Neuron (in vitro differentiated cells): ENCODE measurements at regions not wholly inside any gene's neighbourhood (a gene's known extent, or its start where the extent isn't known, plus 50 kb on each side); places are given as distances from the start of the nearest gene placed in this dataset.
"Not testable (repeated sequence)": the region's sequence is repeated elsewhere in the genome, so short reads cannot be mapped to it uniquely, and the experiment has no call there.

Experiments used
- H2AFZ ChIP-seq: one replicate; pipeline ENCODE4 v1.6.1; 2013; ENCODE audit warnings: low read depth, mild to moderate bottlenecking, inconsistent platforms, low read length, moderate library complexity
- H3K27me3 ChIP-seq: one replicate; pipeline ENCODE4 v1.6.1; 2013; ENCODE audit warnings: low read length; ENCODE audit not compliant: insufficient read depth
- H3K36me3 ChIP-seq: one replicate; pipeline ENCODE4 v1.6.1; 2013; ENCODE audit warnings: low read length; ENCODE audit not compliant: insufficient read depth
- H3K4me1 ChIP-seq: one replicate; pipeline ENCODE4 v1.6.1; 2013; ENCODE audit warnings: low read length; ENCODE audit not compliant: insufficient read depth
- H3K4me3 ChIP-seq: 2 replicates; pipeline ENCODE4 v1.5.1; 2013; ENCODE audit warnings: mild to moderate bottlenecking, low read length, moderate library complexity
- H3K9me3 ChIP-seq: one replicate; pipeline ENCODE4 v1.6.1; 2013; ENCODE audit warnings: low read length

GRCh38 chr2:87428452-87429130, 319.3 kb upstream of the PLGLB2 start:
- H3K36me3 ChIP-seq, H3K9me3 ChIP-seq, H3K27me3 ChIP-seq, H3K4me1 ChIP-seq, H2AFZ ChIP-seq, H3K4me3 ChIP-seq: not testable (repeated sequence)

DNA sequence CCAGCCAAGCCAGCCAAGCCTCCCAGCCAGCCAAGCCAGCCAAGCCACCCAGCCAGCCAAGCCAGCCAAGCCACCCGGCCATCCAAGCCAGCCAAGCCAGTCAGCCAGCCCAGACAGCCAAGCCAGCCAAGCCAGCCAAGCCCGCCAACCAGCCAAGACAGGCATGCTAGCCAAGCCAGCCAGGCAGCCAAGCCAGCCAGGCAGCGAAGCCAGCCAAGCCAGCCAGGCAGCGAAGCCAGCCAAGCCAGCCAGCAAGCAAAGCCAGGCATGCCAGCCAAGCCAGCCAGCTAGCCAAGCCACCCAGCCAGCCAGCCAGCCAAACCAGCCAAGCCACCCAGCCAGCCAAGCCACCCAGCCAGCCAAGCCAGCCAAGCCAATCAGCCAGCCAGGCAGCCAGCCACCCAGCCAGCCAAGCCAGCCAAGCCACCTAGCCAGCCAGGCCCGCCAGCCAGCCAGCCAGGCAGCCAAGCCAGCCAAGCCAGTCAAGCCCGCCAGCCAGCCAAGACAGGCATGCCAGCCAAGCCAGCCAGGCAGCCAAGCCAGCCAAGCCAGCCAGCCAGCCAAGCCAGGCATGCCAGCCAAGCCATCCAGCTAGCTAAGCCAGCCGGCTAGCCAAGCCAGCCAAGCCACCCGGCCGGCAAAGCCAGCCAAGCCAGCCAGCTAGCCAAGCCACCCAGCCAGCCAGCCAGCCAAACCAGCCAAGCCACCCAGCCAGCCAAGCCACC, 318.5 kb upstream of the PLGLB2 start:
- H3K27me3 ChIP-seq, H2AFZ ChIP-seq, H3K4me1 ChIP-seq, H3K9me3 ChIP-seq, H3K4me3 ChIP-seq, H3K36me3 ChIP-seq: not testable (repeated sequence)

GRCh38 chr2:87429931-87430275, 318.0 kb upstream of the PLGLB2 start:
- not testable (repeated sequence) for H3K4me3 ChIP-seq, H2AFZ ChIP-seq, H3K27me3 ChIP-seq, H3K36me3 ChIP-seq, H3K9me3 ChIP-seq, H3K4me1 ChIP-seq

DNA sequence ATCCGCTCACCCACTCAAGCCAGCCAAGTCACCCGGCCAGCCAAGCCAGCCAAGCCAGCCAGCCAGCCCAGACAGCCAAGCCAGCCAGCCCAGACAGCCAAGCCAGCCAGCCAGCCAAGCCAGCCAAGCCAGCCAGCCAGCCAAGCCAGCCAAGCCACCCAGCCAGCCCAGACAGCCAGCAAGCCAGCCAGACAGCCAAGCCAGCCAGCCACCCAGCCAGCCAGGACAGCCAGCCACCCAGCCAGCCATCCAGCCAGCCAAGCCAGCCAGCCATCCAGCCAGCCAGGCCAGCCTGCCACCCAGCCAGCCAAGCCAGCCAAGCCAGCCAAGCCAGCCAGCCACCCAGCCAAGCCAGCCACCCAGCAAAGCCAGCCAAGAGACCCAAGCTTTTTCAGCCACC, 316.8 kb upstream of the PLGLB2 start:
- not testable (repeated sequence) for H3K9me3 ChIP-seq, H3K27me3 ChIP-seq, H2AFZ ChIP-seq, H3K4me1 ChIP-seq, H3K36me3 ChIP-seq, H3K4me3 ChIP-seq

GRCh38 chr2:87432711-87433453, 315.0 kb upstream of the PLGLB2 start:
- not testable (repeated sequence) for H2AFZ ChIP-seq, H3K36me3 ChIP-seq, H3K4me1 ChIP-seq, H3K4me3 ChIP-seq, H3K9me3 ChIP-seq, H3K27me3 ChIP-seq

- H2AFZ ChIP-seq, H3K4me3 ChIP-seq, H3K36me3 ChIP-seq, H3K4me1 ChIP-seq, H3K9me3 ChIP-seq, H3K27me3 ChIP-seq: not testable (repeated sequence)
Measured at GRCh38 chr2:87436007-87436406, 311.9 kb upstream of the PLGLB2 start.

- not testable (repeated sequence) for H2AFZ ChIP-seq, H3K9me3 ChIP-seq, H3K4me1 ChIP-seq, H3K27me3 ChIP-seq, H3K36me3 ChIP-seq, H3K4me3 ChIP-seq
Measured at GRCh38 chr2:87437701-87438260, 310.1 kb upstream of the PLGLB2 start.

DNA sequence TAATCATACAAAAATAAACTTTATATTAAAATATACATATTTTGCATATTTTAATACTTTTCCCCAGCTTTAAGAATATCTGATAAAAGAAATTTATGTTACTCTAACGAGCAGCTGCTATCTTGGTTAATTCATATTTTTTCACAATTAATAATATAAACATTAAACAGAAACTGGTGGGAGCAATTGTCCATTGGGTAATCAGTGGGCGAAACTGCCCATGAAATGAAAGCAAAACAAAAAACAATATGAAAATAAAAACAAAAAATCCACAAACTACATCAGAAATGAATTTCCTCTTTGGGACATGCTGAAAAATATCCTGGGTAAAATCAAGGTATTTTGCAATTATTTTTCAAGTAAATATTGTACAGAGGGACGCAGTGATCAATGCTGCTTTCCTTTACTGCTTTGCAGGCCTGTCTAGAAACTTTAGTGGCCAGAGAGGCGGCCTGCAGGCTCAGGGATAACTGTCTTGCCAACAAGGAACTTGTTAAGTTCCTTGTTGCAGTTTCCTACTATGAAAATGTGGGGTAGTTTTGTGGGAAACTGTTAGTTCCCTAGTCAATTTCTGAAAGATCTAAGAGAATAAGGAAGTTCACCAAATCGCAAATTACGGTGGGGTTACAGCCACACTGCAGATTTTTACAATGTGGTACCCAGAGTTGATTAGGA, 309.0 kb upstream of the PLGLB2 start:
- H2AFZ ChIP-seq, H3K9me3 ChIP-seq, H3K4me1 ChIP-seq, H3K27me3 ChIP-seq, H3K36me3 ChIP-seq, H3K4me3 ChIP-seq: not testable (repeated sequence)

DNA sequence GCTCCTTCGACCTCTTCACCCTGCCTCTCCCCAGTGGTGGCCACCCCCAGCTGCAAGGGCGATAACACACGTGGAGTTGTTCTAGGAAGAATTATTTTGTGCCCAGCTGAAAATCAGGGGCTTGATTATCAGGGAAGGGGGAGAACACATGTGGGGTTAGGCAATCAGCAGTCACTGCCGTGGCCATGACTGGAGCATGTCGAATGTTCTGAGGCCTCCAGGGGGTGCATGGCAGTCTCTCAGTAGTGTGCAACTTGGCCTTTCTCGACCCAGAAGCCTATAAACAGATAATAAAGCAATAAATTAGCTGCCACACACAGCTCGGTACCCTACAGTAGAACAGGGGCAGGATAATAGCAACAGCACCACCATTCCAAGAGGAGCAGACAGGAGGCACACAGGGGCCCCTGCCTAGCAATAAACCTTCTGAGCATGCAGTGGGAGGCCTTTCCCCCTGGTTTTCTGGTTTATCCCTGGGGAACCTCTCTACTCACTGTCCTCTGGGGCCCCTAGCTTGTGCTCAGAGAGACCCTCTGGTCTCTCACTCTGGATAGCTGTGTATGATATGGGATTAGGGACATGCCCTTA, 308.2 kb upstream of the PLGLB2 start:
- not testable (repeated sequence) for H3K4me3 ChIP-seq, H3K36me3 ChIP-seq, H3K9me3 ChIP-seq, H3K27me3 ChIP-seq, H2AFZ ChIP-seq, H3K4me1 ChIP-seq

DNA sequence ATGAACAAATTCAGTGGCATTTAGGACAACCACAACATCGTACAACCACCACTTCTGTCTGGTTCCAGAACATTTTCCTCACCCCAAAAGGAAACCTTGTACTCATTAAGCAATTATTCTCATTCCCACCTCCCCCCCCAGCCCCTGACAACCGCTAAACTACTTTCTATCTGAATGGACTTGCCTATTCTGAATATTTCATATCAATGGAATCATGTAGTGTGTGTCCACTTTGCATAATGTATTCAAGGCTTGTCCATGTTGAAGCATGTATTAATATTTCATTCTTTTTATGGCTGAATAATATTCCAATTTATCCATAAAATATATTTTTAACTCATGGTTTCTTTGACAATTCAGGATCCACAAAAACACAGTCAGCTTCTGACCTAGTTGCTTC, 307.2 kb upstream of the PLGLB2 start:
- not testable (repeated sequence) for H3K9me3 ChIP-seq, H3K27me3 ChIP-seq, H3K4me3 ChIP-seq, H3K36me3 ChIP-seq, H3K4me1 ChIP-seq, H2AFZ ChIP-seq

GRCh38 chr2:87441375-87441774, 306.5 kb upstream of the PLGLB2 start:
- H3K36me3 ChIP-seq, result not testable (repeated sequence)

GRCh38 chr2:87442983-87443577, 304.8 kb upstream of the PLGLB2 start:
- not testable (repeated sequence) for H3K4me3 ChIP-seq, H3K9me3 ChIP-seq, H3K27me3 ChIP-seq, H2AFZ ChIP-seq, H3K36me3 ChIP-seq, H3K4me1 ChIP-seq

More at GRCh38 chr2:87441375-87441774, 306.5 kb upstream of the PLGLB2 start:
- H3K27me3 ChIP-seq, H3K4me1 ChIP-seq, H2AFZ ChIP-seq, H3K9me3 ChIP-seq, H3K4me3 ChIP-seq: not testable (repeated sequence)

DNA sequence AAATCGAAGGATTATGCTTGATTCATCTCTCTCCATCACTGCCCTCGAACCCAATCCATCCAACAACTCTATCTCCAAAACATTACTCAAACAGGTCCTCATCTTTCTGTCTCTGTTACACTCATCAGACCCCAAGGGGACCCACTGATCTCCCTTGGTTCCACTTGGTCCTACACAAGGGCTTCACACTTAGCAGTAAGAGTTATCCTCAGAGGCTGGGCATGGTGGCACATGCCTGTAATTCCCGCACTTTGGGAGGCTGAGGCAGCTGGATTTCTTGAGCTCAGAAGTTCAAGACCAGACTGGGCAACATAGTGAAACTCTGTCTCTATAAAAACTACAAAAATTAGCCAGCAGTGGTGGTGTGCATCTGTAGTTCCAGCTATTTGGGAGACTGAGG, 302.9 kb upstream of the PLGLB2 start:
- not testable (repeated sequence) for H3K27me3 ChIP-seq, H3K4me1 ChIP-seq, H2AFZ ChIP-seq, H3K9me3 ChIP-seq, H3K4me3 ChIP-seq, H3K36me3 ChIP-seq
